Endodermal cell (in vitro differentiated cells): ENCODE measurements at regions not wholly inside any gene's neighbourhood (a gene's known extent, or its start where the extent isn't known, plus 50 kb on each side); places are given as distances from the start of the nearest gene placed in this dataset.

Experiments used
- DNase-seq: peaks from one replicate; pipeline ENCODE4 v3.0.0-alpha.2; 2017
- H3K27ac ChIP-seq: 2 replicates; pipeline ENCODE4 v1.5.1; 2013; ENCODE audit warnings: mild to moderate bottlenecking, low read depth, low read length, moderate library complexity
- H3K27me3 ChIP-seq: 2 replicates; pipeline ENCODE4 v1.6.1; 2013; ENCODE audit warnings: mild to moderate bottlenecking, low read length, moderate library complexity; ENCODE audit not compliant: insufficient read depth, control insufficient read depth, poor library complexity, severe bottlenecking
- H3K36me3 ChIP-seq: 2 replicates; pipeline ENCODE4 v1.7.0; 2013; ENCODE audit warnings: mild to moderate bottlenecking, low read length, moderate library complexity; ENCODE audit not compliant: control insufficient read depth, insufficient read depth
- H3K4me1 ChIP-seq: one replicate; pipeline ENCODE4 v1.7.0; 2013; ENCODE audit warnings: low read length; ENCODE audit not compliant: control insufficient read depth, insufficient read depth
- H3K4me3 ChIP-seq: 2 replicates; pipeline ENCODE4 v1.5.1; 2013; ENCODE audit warnings: mild to moderate bottlenecking, low read length, moderate library complexity
- H3K9ac ChIP-seq: 2 replicates; pipeline ENCODE4 v1.6.1; 2013; ENCODE audit warnings: mild to moderate bottlenecking, low read length, moderate library complexity; ENCODE audit not compliant: poor library complexity, severe bottlenecking; ENCODE audit errors: extremely low read depth
- H3K9me3 ChIP-seq: 2 replicates; pipeline ENCODE4 v1.6.1; 2013; ENCODE audit warnings: mild to moderate bottlenecking, low read length, moderate library complexity; ENCODE audit not compliant: control insufficient read depth
- H3K27ac Mint-ChIP-seq: 2 replicates; pipeline ENCODE4 v1.8.0; 2020; ENCODE audit warnings: mixed read lengths
- H3K27me3 Mint-ChIP-seq: 2 replicates; pipeline ENCODE4 v1.8.0; 2021; ENCODE audit warnings: mild to moderate bottlenecking, mixed read lengths; ENCODE audit not compliant: insufficient read depth
- H3K36me3 Mint-ChIP-seq: 2 replicates; pipeline ENCODE4 v1.8.0; 2020; ENCODE audit warnings: low read depth, mixed read lengths
- H3K4me1 Mint-ChIP-seq: 2 replicates; pipeline ENCODE4 v1.8.0; 2020; ENCODE audit warnings: mixed read lengths
- H3K4me3 Mint-ChIP-seq: 2 replicates; pipeline ENCODE4 v1.8.0; 2020; ENCODE audit warnings: mild to moderate bottlenecking, moderate library complexity, mixed read lengths
- H3K9me3 Mint-ChIP-seq: 2 replicates; pipeline ENCODE4 v1.8.0; 2020; ENCODE audit warnings: mild to moderate bottlenecking, mixed read lengths
- CTCF ChIP-seq: fragments of 200-600 bp; sonication (generic); conservative IDR thresholded peaks from 2 replicates; pipeline ENCODE4 v1.5.0; 2021; ENCODE audit warnings: antibody characterized with exemption, mild to moderate bottlenecking
- WGBS, 2 experiments: methylation state at CpG; one replicate each; pipeline versions ENCODE4 v1.1.5 to v1.1.7; 2013; ENCODE audit warnings: missing lambda C conversion rate in 2 of 2, mixed read lengths in 1 of 2; ENCODE audit not compliant: insufficient coverage in 1 of 2, insufficient read length in 1 of 2; 5-methylcytosine and 5-hydroxymethylcytosine counted together

- 92% methylated on average over 1 of the region's 1 CpG; no CpG with 5 or more reads in 1 of the 2 experiments for WGBS, 2 experiments
- no peaks in the 10 kb centered on the region for H3K27me3 ChIP-seq
- Mint-ChIP-seq H3K9me3 (no peaks in the 10 kb centered on the region), H3K4me3 (no peak overlapping the region), H3K4me1 (no peaks in the 10 kb centered on the region), H3K27me3 (no peaks in the 10 kb centered on the region), H3K36me3 (no peaks in the 10 kb centered on the region), H3K27ac (no peak overlapping the region)
- H3K4me3 ChIP-seq = no peak overlapping the region
- no peak overlapping the region for H3K9ac ChIP-seq
- H3K4me1 ChIP-seq = no peaks in the 10 kb centered on the region
- H3K9me3 ChIP-seq = no peaks in the 10 kb centered on the region
- DNase-seq = no peak
- H3K36me3 ChIP-seq = no peaks in the 10 kb centered on the region
- H3K27ac ChIP-seq = no peak overlapping the region
- no peak for TF ChIP-seq CTCF
These were observed 64.8 kb upstream of the CHST9 start for GRCh38 chr18:27249933-27250332.

- Histone ChIP-seq H3K4me1 (no peaks in the 10 kb centered on the region), H3K9me3 (no peaks in the 10 kb centered on the region), H3K9ac (no peak overlapping the region), H3K27me3 (no peaks in the 10 kb centered on the region), H3K4me3 (no peak overlapping the region), H3K27ac (no peak overlapping the region), H3K36me3 (no peaks in the 10 kb centered on the region)
- peaks cover 25% of the 10 kb centered on the region for H3K4me1 Mint-ChIP-seq
- no peaks in the 10 kb centered on the region for H3K27me3 Mint-ChIP-seq
- WGBS, 2 experiments = 82 to 94% methylated on average over 3 to 4 of the region's 4 CpGs
- peaks cover 2% of the 10 kb centered on the region for H3K9me3 Mint-ChIP-seq
- no peaks in the 10 kb centered on the region for H3K36me3 Mint-ChIP-seq
- no peak overlapping the region for H3K4me3 Mint-ChIP-seq
- no peak for TF ChIP-seq CTCF
- DNase-seq = no peak
- H3K27ac Mint-ChIP-seq = no peak overlapping the region
These were observed 59.2 kb upstream of the CHST9 start for GRCh38 chr18:27244259-27244658.

GRCh38 chr18:27242392-27243047 lies 57.4 kb upstream of the CHST9 start:
- no peaks in the 10 kb centered on the region for H3K27me3 Mint-ChIP-seq
- H3K9ac ChIP-seq = no peak overlapping the region
- H3K4me1 Mint-ChIP-seq = peaks cover 25% of the 10 kb centered on the region
- peaks cover 2% of the 10 kb centered on the region for H3K9me3 Mint-ChIP-seq
- no peak overlapping the region for H3K4me3 Mint-ChIP-seq
- H3K4me1 ChIP-seq = no peaks in the 10 kb centered on the region
- H3K4me3 ChIP-seq = no peak overlapping the region
- H3K36me3 ChIP-seq = no peaks in the 10 kb centered on the region
- no peak overlapping the region for H3K27ac Mint-ChIP-seq
- H3K9me3 ChIP-seq = no peaks in the 10 kb centered on the region
- WGBS, 2 experiments = 73 to 85% methylated on average over 4 to 5 of the region's 5 CpGs
- H3K36me3 Mint-ChIP-seq = no peaks in the 10 kb centered on the region
- H3K27me3 ChIP-seq = no peaks in the 10 kb centered on the region
- H3K27ac ChIP-seq = no peak overlapping the region
- no peak for DNase-seq
- TF ChIP-seq CTCF = no peak
